Panc1 (cell line): ENCODE measurements at regions not wholly inside any gene's neighbourhood (a gene's known extent, or its start where the extent isn't known, plus 50 kb on each side); places are given as distances from the start of the nearest gene placed in this dataset.

Source experiments
- ATAC-seq: fragments of 200-7000 bp; cut with Tn5 transposase; 2 replicates; pipeline ENCODE4 v1.9.1; 2020; ENCODE audit warnings: mild to moderate bottlenecking, moderate library complexity
- BruUV-seq: library from RNA; stranded (reverse); fragments of 400-500 nt; replicated peaks from 2 replicates; lab custom pipeline; 2021; lab: Mats Ljungman, UMichigan
- CTCF ChIA-PET: fragments of 300-600 bp; sonication (Branson Sonifier 250); formaldehyde crosslinking; loops from one replicate; lab custom pipeline; 2022; ENCODE audit warnings: antibody characterized with exemption; lab: Charles Lee
- POLR2A ChIA-PET: fragments of 300-600 bp; sonication (Branson Sonifier 250); formaldehyde crosslinking; loops from one replicate; lab custom pipeline; 2022; ENCODE audit warnings: antibody characterized with exemption; lab: Charles Lee
- DNase-seq: peaks from one replicate; pipeline ENCODE4 v3.0.0-alpha.2; 2010; ENCODE audit warnings: low read depth, low spot score
- H3K27ac ChIP-seq: 2 replicates; pipeline ENCODE4 v1.5.1; 2011; ENCODE audit warnings: mild to moderate bottlenecking, low read length, inconsistent platforms
- H3K27me3 ChIP-seq: fragments of 200-500 bp; sonication (Bioruptor generic); 2 replicates; pipeline ENCODE4 v1.6.0; 2014; ENCODE audit warnings: low read length, inconsistent platforms; ENCODE audit not compliant: control insufficient read depth, insufficient read depth
- H3K36me3 ChIP-seq: fragments of 200-500 bp; sonication (Bioruptor generic); 2 replicates; pipeline ENCODE4 v1.5.1; 2014; ENCODE audit warnings: inconsistent platforms, mild to moderate bottlenecking, low read length, moderate library complexity; ENCODE audit not compliant: control insufficient read depth, insufficient read depth
- H3K4me1 ChIP-seq: 2 replicates; pipeline ENCODE4 v1.5.1; 2011; ENCODE audit warnings: inconsistent platforms, mild to moderate bottlenecking, low read length, moderate library complexity; ENCODE audit not compliant: control insufficient read depth, insufficient read depth
- H3K4me3 ChIP-seq, 2 experiments: 2 replicates each; pipeline ENCODE4 v1.5.1; 2011 to 2012; ENCODE audit warnings: low read depth in 2 of 2, low read length in 2 of 2, mild to moderate bottlenecking in 2 of 2, inconsistent platforms in 1 of 2, moderate library complexity in 1 of 2
- H3K9me3 ChIP-seq: fragments of 200-500 bp; sonication (Bioruptor generic); 2 replicates; pipeline ENCODE4 v1.5.1; 2014; ENCODE audit warnings: low read depth, mild to moderate bottlenecking, inconsistent platforms, low read length, moderate library complexity; ENCODE audit not compliant: control insufficient read depth, insufficient read depth
- POLR2AphosphoS5 ChIP-seq: IDR thresholded peaks from 2 replicates; pipeline ENCODE4 v1.6.1; 2012; ENCODE audit warnings: mild to moderate bottlenecking, low read depth, low read length, moderate library complexity
- SIN3A ChIP-seq: IDR thresholded peaks from 2 replicates; pipeline ENCODE4 v1.6.1; 2012; ENCODE audit warnings: low read depth, mild to moderate bottlenecking, low read length, moderate library complexity, borderline replicate concordance; ENCODE audit not compliant: insufficient read depth
- TCF7L2 ChIP-seq: IDR thresholded peaks from 2 replicates; pipeline ENCODE4 v1.6.1; 2011; ENCODE audit warnings: mild to moderate bottlenecking, low read depth, low read length, inconsistent platforms
- in situ Hi-C: cut with HindIII; loops from 2 replicates; pipeline ENCODE4 v1.10.0; 2016; ENCODE audit warnings: low sequenced_read_pairs, low pct_unique_long_range_greater_than_20kb
- intact Hi-C: fragments of 100-400 bp; cut with micrococcal nuclease; formaldehyde crosslinking; loops from one replicate; pipeline ENCODE4 v1.10.0; 2022; ENCODE audit not compliant: unreplicated experiment
- TF ChIP-seq, protein P1 (sequence below): fragments of 450-650 bp; IDR thresholded peaks from 2 replicates; pipeline ENCODE4 v1.5.1; 2017; ENCODE audit warnings: mild to moderate bottlenecking
- TF ChIP-seq, protein P2 (sequence below), 2 experiments: IDR thresholded peaks; 2 replicates each; pipeline ENCODE4 v1.6.1; 2011 to 2012; ENCODE audit warnings: low read depth in 2 of 2, control low read depth in 1 of 2, low read length in 1 of 2, mild to moderate bottlenecking in 1 of 2, moderate library complexity in 1 of 2; ENCODE audit not compliant: insufficient read depth in 1 of 2

DNA sequence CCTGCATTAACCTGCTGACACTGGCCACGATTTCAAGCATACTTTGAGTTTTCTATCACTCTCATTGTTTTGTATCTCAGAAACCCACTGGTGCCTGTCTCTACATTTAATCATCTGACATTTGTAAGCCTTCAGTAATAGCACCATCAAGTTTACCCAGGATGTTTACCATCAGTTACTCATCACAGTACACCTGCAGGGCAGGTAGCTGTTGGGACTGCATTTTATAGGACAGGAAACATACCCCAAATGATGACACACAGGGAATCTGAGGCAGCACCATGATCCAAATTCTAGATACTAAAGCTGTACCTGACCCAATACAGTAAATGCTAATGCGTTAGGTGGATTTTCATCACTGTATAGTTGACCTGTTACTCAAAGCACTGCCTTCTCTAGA lies 114.2 kb downstream of the FEM1C start:
- H3K27ac ChIP-seq, result no peak overlapping the region
- ChIA-PET POLR2A (no interaction called here), CTCF (no interaction called here)
- no peaks in the 10 kb centered on the region for H3K36me3 ChIP-seq
- no peaks in the 10 kb centered on the region; the same call in 1 of the 2 replicates for H3K27me3 ChIP-seq
- intact Hi-C loops (no loop called here), in situ Hi-C loops (no loop called here)
- TF ChIP-seq POLR2AphosphoS5 (no peak), TCF7L2 (no peak), SIN3A (no peak)
- TF ChIP-seq, protein P1, sequence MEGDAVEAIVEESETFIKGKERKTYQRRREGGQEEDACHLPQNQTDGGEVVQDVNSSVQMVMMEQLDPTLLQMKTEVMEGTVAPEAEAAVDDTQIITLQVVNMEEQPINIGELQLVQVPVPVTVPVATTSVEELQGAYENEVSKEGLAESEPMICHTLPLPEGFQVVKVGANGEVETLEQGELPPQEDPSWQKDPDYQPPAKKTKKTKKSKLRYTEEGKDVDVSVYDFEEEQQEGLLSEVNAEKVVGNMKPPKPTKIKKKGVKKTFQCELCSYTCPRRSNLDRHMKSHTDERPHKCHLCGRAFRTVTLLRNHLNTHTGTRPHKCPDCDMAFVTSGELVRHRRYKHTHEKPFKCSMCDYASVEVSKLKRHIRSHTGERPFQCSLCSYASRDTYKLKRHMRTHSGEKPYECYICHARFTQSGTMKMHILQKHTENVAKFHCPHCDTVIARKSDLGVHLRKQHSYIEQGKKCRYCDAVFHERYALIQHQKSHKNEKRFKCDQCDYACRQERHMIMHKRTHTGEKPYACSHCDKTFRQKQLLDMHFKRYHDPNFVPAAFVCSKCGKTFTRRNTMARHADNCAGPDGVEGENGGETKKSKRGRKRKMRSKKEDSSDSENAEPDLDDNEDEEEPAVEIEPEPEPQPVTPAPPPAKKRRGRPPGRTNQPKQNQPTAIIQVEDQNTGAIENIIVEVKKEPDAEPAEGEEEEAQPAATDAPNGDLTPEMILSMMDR, result no peak
- no peaks in the 10 kb centered on the region for H3K9me3 ChIP-seq
- DNase-seq (no peak), ATAC-seq (no peak)
- BruUV-seq, result no TSS peak
- H3K4me1 ChIP-seq, result no peaks in the 10 kb centered on the region
- H3K4me3 ChIP-seq, result no peak overlapping the region

DNA sequence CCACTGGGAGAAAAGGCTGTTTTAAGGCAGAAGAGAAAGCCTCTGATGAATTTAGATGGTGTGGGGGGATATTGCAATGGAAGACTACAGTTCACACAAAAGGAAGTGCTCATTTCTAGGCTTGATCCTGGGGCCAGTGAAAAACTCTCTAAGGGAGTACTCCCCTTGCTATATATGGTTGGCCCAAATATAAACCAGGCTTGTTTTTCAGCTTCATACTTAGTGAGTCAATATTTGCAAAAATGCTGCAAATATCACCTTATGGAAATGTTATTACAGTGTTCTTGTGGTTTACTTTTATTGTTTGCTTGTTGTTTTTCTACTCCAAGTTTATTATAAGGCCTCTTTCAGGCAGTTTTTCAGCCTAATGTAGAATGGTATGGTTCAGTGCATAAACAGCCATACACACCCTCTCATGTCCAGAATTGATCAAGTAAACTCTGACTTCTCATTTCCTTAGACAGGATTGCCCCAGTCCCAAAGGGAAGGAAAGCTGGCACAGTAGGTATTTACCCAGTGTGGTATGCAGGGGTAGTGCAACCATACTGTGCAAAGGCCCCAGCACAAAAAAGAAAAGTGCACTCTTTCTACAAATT lies 115.1 kb downstream of the FEM1C start:
- Histone ChIP-seq H3K27ac (no peak overlapping the region), H3K9me3 (no peaks in the 10 kb centered on the region), H3K4me1 (no peaks in the 10 kb centered on the region), H3K4me3 (no peak overlapping the region), H3K36me3 (no peaks in the 10 kb centered on the region), H3K27me3 (no peaks in the 10 kb centered on the region; the same call in 1 of the 2 replicates)
- TF ChIP-seq POLR2AphosphoS5 (no peak), TCF7L2 (no peak), SIN3A (no peak)
- TF ChIP-seq, protein P1, result no peak
- TF ChIP-seq, protein P2, sequence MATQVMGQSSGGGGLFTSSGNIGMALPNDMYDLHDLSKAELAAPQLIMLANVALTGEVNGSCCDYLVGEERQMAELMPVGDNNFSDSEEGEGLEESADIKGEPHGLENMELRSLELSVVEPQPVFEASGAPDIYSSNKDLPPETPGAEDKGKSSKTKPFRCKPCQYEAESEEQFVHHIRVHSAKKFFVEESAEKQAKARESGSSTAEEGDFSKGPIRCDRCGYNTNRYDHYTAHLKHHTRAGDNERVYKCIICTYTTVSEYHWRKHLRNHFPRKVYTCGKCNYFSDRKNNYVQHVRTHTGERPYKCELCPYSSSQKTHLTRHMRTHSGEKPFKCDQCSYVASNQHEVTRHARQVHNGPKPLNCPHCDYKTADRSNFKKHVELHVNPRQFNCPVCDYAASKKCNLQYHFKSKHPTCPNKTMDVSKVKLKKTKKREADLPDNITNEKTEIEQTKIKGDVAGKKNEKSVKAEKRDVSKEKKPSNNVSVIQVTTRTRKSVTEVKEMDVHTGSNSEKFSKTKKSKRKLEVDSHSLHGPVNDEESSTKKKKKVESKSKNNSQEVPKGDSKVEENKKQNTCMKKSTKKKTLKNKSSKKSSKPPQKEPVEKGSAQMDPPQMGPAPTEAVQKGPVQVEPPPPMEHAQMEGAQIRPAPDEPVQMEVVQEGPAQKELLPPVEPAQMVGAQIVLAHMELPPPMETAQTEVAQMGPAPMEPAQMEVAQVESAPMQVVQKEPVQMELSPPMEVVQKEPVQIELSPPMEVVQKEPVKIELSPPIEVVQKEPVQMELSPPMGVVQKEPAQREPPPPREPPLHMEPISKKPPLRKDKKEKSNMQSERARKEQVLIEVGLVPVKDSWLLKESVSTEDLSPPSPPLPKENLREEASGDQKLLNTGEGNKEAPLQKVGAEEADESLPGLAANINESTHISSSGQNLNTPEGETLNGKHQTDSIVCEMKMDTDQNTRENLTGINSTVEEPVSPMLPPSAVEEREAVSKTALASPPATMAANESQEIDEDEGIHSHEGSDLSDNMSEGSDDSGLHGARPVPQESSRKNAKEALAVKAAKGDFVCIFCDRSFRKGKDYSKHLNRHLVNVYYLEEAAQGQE (IDR thresholded peaks at IDR 0.05; ENCODE audit: insufficient read depth in 1 of 2, low read depth in 2 of 2, low read length in 1 of 2), result no peak
- intact Hi-C loops (no loop called here), in situ Hi-C loops (no loop called here)
- BruUV-seq, result no TSS peak
- POLR2A ChIA-PET, result no interaction called here
- ATAC-seq (no peak), DNase-seq (no peak)
- CTCF ChIA-PET, result no interaction called here
